Transverse colon (tissue), 4 donors: ENCODE measurements at regions not wholly inside any gene's neighbourhood (a gene's known extent, or its start where the extent isn't known, plus 50 kb on each side); places are given as distances from the start of the nearest gene placed in this dataset.

Source experiments
- DNase-seq: peaks from one replicate; pipeline ENCODE4 v3.0.0-alpha.2; 2019
- H3K27ac ChIP-seq, 4 donors: fragments of 200-600 bp; sonication (generic); 2 replicates each; pipeline ENCODE4 v1.5.1; 2016 to 2018; ENCODE audit warnings: inconsistent platforms in 4 of 4
- H3K27me3 ChIP-seq: fragments of 200-600 bp; sonication (generic); 2 replicates; pipeline ENCODE4 v1.5.1; 2017; ENCODE audit warnings: inconsistent platforms
- H3K36me3 ChIP-seq, 4 donors: fragments of 200-600 bp; sonication (generic); 2 replicates each; pipeline ENCODE4 v1.5.1; 2017 to 2019; ENCODE audit warnings: inconsistent platforms in 4 of 4
- H3K4me1 ChIP-seq, 4 donors: fragments of 200-600 bp; sonication (generic); 2 replicates each; pipeline ENCODE4 v1.5.1; 2017 to 2020; ENCODE audit warnings: inconsistent platforms in 4 of 4
- H3K4me3 ChIP-seq, 4 donors: fragments of 200-600 bp; sonication (generic); 1 replicate in 1 of 4; 2 replicates in 3 of 4; pipeline versions ENCODE4 v1.5.1 to v1.6.1; 2017 to 2019; ENCODE audit warnings: inconsistent platforms in 4 of 4
- H3K9me3 ChIP-seq, 2 donors: fragments of 200-600 bp; sonication (generic); 2 replicates each; pipeline ENCODE4 v1.5.1; 2017 to 2019; ENCODE audit warnings: inconsistent platforms in 2 of 2
- EP300 ChIP-seq: sonication (generic); formaldehyde crosslinking; IDR thresholded peaks from one replicate; pipeline ENCODE4 v1.6.1; 2017; ENCODE audit warnings: antibody characterized with exemption, low read depth
- POLR2A ChIP-seq: fragments of 450-650 bp; IDR thresholded peaks from one replicate; pipeline ENCODE4 v1.6.1; 2016; ENCODE audit warnings: antibody characterized with exemption, mild to moderate bottlenecking, moderate library complexity
- POLR2AphosphoS5 ChIP-seq, 3 donors: sonication (generic); formaldehyde crosslinking; IDR thresholded peaks; one replicate each; pipeline ENCODE4 v1.6.1; 2016; ENCODE audit warnings: antibody characterized with exemption in 3 of 3
- WGBS, 2 donors: methylation state at CpG; one replicate each; pipeline ENCODE4 v1.1.5; 2018; ENCODE audit warnings: low coverage in 1 of 2; 5-methylcytosine and 5-hydroxymethylcytosine counted together
- in situ Hi-C, 4 donors: fragments of 200-750 bp; cut with MboI; loops; one replicate each; pipeline versions ENCODE4 v1.15.0 to v1.15.1; 2017; ENCODE audit warnings: low sequenced_read_pairs in 3 of 4, low pct_ligation_motif_present in 1 of 4, low pct_unique_long_range_greater_than_20kb in 1 of 4
- intact Hi-C: fragments of 100-400 bp; cut with DNase I; formaldehyde crosslinking; loops from one replicate; pipeline ENCODE4 v1.15.1; 2023; ENCODE audit warnings: low total_unique reads
- TF ChIP-seq, protein P1 (sequence below), 5 experiments: fragments of 200-600 bp in 3 of 5; fragments of 450-650 bp in 2 of 5; sonication (generic) in 3 of 5; IDR thresholded peaks; 1 replicate in 2 of 5; 2 replicates in 3 of 5; pipeline ENCODE4 v1.5.1; 2016 to 2017; ENCODE audit warnings: antibody characterized with exemption in 5 of 5, inconsistent platforms in 3 of 5, mild to moderate bottlenecking in 2 of 5, moderate library complexity in 1 of 5

DNA sequence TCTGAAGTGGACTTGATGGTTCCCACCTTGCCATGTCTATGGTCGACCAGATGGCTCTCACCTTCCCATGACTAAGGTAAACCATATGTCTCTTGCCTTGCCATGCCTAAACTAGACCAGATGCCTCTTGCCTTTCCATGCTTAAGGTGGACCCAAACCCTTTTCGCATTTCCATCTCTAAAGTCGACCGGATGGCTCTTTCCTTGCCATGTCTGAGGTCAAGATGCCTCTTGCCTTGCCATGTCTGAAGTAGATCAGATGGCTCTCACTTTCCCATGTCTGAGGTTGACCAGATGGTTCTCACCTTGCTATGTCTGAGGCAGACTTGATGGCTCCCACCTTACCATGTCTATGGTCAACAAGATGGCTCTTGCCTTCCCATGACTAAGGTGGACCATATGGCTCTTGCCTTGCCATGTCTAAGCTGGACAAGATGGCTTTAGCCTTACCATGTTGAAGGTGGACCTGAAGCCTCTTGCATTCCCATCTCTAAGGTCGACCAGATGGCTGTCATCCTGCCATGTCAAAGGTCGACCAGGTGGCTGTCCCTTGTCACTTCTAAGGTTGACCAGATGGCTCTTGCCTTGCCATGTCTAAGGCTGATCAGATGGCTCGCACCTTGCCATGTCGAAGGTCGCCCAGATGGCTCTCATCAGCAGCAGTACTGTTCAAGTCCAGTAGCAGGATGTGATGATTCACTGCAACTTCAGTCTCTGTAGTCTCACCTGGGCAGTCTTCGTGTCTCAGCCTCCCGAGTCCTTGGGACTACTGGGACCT, 1439.4 kb downstream of the UQCRFS1 start:
- Histone ChIP-seq H3K4me1 (no peaks in the 10 kb centered on the region), H3K4me3 (no peak overlapping the region), H3K27me3 (no peaks in the 10 kb centered on the region), H3K9me3 (peaks cover 14 to 24% of the 10 kb centered on the region in 2 donors), H3K36me3 (peaks cover 0 to 8% (median 2%) of the 10 kb centered on the region in 4 donors), H3K27ac (no peak overlapping the region)
- no peak for DNase-seq
- intact Hi-C loops, result no loop called here
- TF ChIP-seq, protein P1, sequence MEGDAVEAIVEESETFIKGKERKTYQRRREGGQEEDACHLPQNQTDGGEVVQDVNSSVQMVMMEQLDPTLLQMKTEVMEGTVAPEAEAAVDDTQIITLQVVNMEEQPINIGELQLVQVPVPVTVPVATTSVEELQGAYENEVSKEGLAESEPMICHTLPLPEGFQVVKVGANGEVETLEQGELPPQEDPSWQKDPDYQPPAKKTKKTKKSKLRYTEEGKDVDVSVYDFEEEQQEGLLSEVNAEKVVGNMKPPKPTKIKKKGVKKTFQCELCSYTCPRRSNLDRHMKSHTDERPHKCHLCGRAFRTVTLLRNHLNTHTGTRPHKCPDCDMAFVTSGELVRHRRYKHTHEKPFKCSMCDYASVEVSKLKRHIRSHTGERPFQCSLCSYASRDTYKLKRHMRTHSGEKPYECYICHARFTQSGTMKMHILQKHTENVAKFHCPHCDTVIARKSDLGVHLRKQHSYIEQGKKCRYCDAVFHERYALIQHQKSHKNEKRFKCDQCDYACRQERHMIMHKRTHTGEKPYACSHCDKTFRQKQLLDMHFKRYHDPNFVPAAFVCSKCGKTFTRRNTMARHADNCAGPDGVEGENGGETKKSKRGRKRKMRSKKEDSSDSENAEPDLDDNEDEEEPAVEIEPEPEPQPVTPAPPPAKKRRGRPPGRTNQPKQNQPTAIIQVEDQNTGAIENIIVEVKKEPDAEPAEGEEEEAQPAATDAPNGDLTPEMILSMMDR (IDR thresholded peaks at IDR 0.05), result no peak
- TF ChIP-seq POLR2AphosphoS5 (IDR thresholded peaks at IDR 0.05), result no peak
- no peak for TF ChIP-seq POLR2A
- no peak for TF ChIP-seq EP300
- 61 to 76% methylated on average over 3 to 11 of the region's 11 CpGs for WGBS, 2 donors
- in situ Hi-C loops, result no loop called here

DNA sequence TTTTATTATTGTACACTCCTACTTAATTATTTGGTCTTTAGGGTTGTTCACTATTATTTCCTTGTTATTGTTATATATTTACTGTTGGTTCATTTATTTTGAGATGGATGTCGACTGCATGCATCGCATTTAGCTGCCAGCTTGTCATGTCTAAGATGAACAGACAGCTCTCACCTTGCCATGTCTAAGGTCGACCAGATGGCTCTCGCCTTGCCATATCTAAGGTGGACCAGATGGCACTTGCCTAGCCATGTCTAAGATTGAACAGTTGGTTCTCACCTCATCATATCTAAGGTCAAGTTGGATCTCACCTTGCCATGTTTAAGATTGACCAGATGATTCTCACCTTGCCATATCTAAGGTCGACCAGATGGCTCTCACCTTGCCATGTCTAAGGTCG, 1440.9 kb downstream of the UQCRFS1 start:
- WGBS, 2 donors, result 92 to 94% methylated on average over 2 to 6 of the region's 6 CpGs
- intact Hi-C loops (no loop called here), in situ Hi-C loops (no loop called here)
- no peak for TF ChIP-seq POLR2A
- TF ChIP-seq POLR2AphosphoS5 (IDR thresholded peaks at IDR 0.05), result no peak
- no peak for TF ChIP-seq EP300
- TF ChIP-seq, protein P1 (IDR thresholded peaks at IDR 0.05), result no peak
- Histone ChIP-seq H3K27me3 (no peaks in the 10 kb centered on the region), H3K4me1 (no peaks in the 10 kb centered on the region), H3K4me3 (no peak overlapping the region), H3K9me3 (peaks cover 14 to 35% of the 10 kb centered on the region in 2 donors), H3K36me3 (peaks cover 0 to 8% (median 2%) of the 10 kb centered on the region in 4 donors), H3K27ac (no peak overlapping the region)
- DNase-seq, result no peak

DNA sequence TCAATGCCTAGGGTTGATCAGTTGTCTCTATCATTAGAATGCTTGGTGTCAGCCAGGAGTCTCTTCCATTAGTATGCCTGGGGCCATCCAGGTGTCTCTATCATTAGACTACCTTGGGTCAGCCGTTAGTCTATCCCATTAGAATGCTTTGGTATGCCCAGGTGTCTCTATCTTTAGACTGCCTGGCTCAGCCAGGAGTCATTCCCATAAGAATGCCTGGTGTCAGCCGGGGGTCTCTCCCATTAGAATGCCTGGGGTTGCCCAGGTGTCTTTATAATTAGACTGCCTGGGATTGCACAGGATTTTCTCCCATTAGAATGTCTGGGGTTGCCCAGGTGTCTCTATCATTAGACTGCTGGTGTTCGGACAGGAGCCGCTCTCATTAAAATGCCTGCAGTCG, 1442.9 kb downstream of the UQCRFS1 start:
- peaks cover 14 to 40% of the 10 kb centered on the region in 2 donors for H3K9me3 ChIP-seq
- in situ Hi-C loops, result no loop called here
- TF ChIP-seq, protein P1 (IDR thresholded peaks at IDR 0.05), result no peak
- no peak for TF ChIP-seq EP300
- no peak for TF ChIP-seq POLR2A
- TF ChIP-seq POLR2AphosphoS5 (IDR thresholded peaks at IDR 0.05), result no peak
- H3K27me3 ChIP-seq, result no peaks in the 10 kb centered on the region
- WGBS, 2 donors, result 94% methylated on average over 5 of the region's 5 CpGs; no CpG with 5 or more reads in 1 of the 2 donors
- no peak overlapping the region for H3K4me3 ChIP-seq
- no peaks in the 10 kb centered on the region for H3K4me1 ChIP-seq
- H3K27ac ChIP-seq, result no peak overlapping the region
- no peak for DNase-seq
- intact Hi-C loops, result no loop called here
- H3K36me3 ChIP-seq, result no peaks in the 10 kb centered on the region

DNA sequence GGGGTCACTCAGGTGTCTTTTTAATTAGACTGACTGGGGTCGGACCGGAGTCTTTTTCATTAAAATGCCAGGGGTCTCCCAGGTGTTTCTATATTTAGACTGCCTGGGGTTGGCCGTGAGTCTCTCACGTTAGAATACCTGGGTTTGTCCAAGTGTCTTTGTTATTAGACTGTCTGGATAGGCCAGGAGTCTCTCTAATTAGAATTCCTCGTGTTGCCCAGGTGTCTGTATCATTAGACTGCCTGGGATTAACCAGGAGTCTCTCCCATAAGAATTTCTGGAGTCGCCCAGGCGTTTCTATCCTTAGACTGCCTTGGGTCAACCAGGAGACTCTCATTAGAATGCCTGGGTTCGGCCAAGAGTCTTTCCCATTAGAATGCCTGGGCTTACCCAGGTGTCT, 1445.7 kb downstream of the UQCRFS1 start:
- WGBS, 2 donors, result 80 to 93% methylated on average over 3 to 8 of the region's 8 CpGs
- no peak for DNase-seq
- no peak overlapping the region for H3K4me3 ChIP-seq
- in situ Hi-C loops (no loop called here), intact Hi-C loops (no loop called here)
- no peaks in the 10 kb centered on the region for H3K27me3 ChIP-seq
- H3K27ac ChIP-seq, result no peak overlapping the region
- H3K9me3 ChIP-seq, result peaks cover 11 to 33% of the 10 kb centered on the region in 2 donors
- TF ChIP-seq POLR2A (no peak), POLR2AphosphoS5 (IDR thresholded peaks at IDR 0.05) (no peak), EP300 (no peak)
- TF ChIP-seq, protein P1 (IDR thresholded peaks at IDR 0.05), result no peak
- H3K36me3 ChIP-seq, result no peaks in the 10 kb centered on the region
- no peaks in the 10 kb centered on the region for H3K4me1 ChIP-seq
